ENCODE measurements at regions not wholly inside any gene's neighbourhood (a gene's known extent, or its start where the extent isn't known, plus 50 kb on each side); places are given as distances from the start of the nearest gene placed in this dataset.

DNA sequence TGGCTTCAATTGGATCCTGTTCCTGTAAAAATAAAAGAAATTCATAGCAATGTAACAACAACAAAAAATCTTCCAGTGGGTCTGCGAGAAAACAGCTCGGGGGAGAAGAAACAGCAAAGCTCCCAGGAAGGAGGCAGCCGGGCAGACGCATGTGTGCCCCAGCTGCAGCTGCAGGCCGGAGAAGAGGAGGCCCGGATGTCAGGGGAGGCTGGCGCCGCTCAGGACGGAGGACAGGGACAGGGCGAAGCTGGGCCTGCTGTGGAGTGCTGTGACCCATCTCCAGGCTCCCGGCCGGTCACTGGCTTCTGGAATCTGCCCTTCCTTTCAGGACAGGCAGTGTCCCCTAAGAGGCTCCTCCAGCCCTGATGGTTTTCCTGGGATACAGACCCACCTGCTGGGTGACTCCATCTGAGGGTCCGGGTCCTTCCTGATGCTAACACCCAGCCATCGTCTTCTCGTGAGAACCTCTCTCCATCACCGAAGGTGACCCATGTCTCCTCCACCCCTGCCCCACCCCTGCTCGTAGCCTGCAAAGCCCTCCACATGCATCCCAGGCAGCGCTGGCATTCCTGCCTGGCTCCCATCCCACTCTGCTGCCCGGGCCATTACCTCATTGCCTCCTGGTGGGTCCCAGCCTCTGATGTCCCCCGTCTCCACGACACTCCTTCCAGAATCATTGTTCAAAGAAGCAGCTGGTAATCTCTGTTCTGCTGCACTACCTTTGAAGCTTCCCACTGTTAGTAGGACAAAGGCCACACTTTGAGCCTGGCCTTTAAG, 145.4 kb upstream of the TWIST2 start:
- Mint-ChIP-seq H3K27ac (no peak overlapping the region), H3K4me3 (no peak overlapping the region), H3K4me1 (no peaks in the 10 kb centered on the region), H3K36me3 (ENCODE audit: low read depth) (no peaks in the 10 kb centered on the region), H3K9me3 (no peaks in the 10 kb centered on the region), H3K27me3 (no peaks in the 10 kb centered on the region)
- POLR2A ChIA-PET = no interaction called here
- DNase-seq (no peak), ATAC-seq (ENCODE audit: low read depth) (no peak)
- intact Hi-C loops (cut with micrococcal nuclease) = no loop called here
- CTCF ChIA-PET = no interaction called here
- TF ChIP-seq, protein P1, sequence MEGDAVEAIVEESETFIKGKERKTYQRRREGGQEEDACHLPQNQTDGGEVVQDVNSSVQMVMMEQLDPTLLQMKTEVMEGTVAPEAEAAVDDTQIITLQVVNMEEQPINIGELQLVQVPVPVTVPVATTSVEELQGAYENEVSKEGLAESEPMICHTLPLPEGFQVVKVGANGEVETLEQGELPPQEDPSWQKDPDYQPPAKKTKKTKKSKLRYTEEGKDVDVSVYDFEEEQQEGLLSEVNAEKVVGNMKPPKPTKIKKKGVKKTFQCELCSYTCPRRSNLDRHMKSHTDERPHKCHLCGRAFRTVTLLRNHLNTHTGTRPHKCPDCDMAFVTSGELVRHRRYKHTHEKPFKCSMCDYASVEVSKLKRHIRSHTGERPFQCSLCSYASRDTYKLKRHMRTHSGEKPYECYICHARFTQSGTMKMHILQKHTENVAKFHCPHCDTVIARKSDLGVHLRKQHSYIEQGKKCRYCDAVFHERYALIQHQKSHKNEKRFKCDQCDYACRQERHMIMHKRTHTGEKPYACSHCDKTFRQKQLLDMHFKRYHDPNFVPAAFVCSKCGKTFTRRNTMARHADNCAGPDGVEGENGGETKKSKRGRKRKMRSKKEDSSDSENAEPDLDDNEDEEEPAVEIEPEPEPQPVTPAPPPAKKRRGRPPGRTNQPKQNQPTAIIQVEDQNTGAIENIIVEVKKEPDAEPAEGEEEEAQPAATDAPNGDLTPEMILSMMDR (IDR thresholded peaks at IDR 0.05) = no peak

DNA sequence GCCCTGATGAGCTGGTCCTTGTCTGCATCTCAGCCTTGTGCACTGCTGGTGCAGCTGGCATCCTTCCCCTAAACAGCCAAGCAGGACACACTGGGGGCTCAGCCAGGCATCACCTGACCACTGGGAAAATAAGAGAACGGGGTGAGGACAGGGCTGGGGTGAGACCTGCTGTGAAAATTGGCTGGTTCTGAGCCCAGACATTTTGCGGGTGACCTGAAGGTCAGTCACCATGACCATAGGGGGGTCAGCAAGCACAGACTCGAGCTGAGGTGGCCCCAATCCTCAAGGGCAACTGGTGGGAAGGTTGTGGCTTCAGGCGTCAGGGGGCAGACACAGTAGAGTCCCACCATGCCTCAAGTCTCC, 144.9 kb upstream of the TWIST2 start:
- DNase-seq (no peak), ATAC-seq (ENCODE audit: low read depth) (no peak)
- TF ChIP-seq, protein P1 (IDR thresholded peaks at IDR 0.05) = no peak
- Mint-ChIP-seq H3K4me3 (no peak overlapping the region), H3K27me3 (no peaks in the 10 kb centered on the region), H3K4me1 (no peaks in the 10 kb centered on the region), H3K27ac (no peak overlapping the region), H3K9me3 (no peaks in the 10 kb centered on the region), H3K36me3 (ENCODE audit: low read depth) (no peaks in the 10 kb centered on the region)
- ChIA-PET POLR2A (no interaction called here), CTCF (no interaction called here)
- intact Hi-C loops (cut with micrococcal nuclease) = no loop called here

DNA sequence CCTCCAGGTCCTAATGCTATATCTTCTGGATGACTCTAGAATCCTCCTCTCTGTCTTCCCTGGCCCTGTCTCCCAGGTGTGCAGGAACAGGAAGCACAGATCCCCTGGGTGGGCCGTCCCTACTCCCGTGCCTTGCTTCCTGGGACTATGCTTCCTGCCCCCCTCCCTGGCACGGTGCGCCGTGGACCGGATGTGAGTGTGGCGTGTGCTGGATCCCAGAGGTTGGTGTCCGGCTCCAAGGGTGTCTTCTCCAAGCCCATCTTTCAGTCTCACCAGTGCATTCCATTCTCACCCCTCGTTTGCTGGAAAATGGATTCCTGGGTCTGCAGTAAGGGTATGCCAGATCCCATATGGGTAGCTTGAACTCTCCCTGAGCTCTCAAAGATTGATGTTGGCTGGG, 144.4 kb upstream of the TWIST2 start:
- H3K9me3 Mint-ChIP-seq = no peaks in the 10 kb centered on the region
- intact Hi-C loops (cut with micrococcal nuclease) = no loop called here
- no peaks in the 10 kb centered on the region for H3K27me3 Mint-ChIP-seq
- H3K36me3 Mint-ChIP-seq (ENCODE audit: low read depth) = no peaks in the 10 kb centered on the region
- ChIA-PET POLR2A (no interaction called here), CTCF (no interaction called here)
- no peak overlapping the region for H3K27ac Mint-ChIP-seq
- no peaks in the 10 kb centered on the region for H3K4me1 Mint-ChIP-seq
- H3K4me3 Mint-ChIP-seq = no peak overlapping the region
- ATAC-seq (ENCODE audit: low read depth) (no peak), DNase-seq (no peak)
- TF ChIP-seq, protein P1 (IDR thresholded peaks at IDR 0.05) = no peak

DNA sequence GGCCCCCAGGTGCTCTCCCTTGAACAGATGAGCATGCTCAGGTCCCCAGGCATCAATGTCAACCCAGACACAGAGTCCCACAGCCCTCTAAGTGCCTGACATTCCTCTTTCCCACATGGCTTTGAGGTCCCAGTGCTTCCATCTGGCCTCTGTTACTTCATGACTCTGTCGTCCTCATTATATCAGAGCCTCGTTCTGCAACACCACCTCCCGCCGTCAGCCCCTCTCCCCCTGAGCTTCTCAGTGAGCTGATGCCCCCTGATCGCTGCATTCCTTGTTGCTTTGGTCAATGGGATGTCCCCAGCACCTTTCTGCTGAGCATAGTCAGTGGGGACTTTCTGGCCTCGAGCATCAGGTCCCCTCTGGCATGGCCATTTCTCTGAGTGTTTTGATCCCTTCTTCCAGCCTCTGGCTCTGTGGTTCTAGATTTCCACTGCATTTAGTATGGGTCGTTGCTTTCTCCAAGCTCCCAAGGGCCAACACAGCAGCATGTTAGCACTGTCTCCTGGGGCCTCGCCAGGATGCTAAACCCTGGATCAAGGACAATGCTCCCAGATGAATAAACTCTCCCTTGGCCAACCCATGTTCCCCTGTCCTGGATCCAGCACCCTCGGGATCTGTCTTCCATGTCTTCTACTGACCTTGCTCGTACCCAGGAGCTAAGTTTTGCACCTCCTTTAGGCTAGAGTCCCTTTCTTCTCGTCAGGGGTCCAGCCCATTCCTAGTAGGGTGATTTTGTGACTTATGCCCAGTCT, 143.2 kb upstream of the TWIST2 start:
- H3K36me3 Mint-ChIP-seq (ENCODE audit: low read depth) = no peaks in the 10 kb centered on the region

DNA sequence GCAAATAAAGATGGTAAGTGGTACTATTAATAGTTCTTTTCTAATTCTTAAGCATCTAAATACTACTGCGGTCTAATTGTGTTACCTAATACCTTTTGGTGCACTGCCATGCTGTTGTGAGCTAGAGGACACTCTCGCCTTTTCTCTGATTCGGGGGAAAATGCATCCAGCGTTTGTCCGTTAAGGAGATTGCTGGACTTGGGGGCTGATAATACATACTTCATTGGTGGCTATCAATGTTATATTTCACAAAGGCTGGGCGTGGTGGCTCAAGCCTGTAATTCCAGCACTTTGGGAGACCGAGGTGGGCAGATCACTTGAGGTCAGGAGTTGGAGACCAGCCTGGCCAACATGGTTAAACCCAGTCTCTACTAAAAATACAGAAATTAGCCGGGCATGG, 141.7 kb upstream of the TWIST2 start:
- H3K4me1 Mint-ChIP-seq = no peaks in the 10 kb centered on the region
- no peak overlapping the region for H3K27ac Mint-ChIP-seq
- no peaks in the 10 kb centered on the region for H3K9me3 Mint-ChIP-seq
- CTCF ChIA-PET = no interaction called here
- DNase-seq = no peak
- ATAC-seq (ENCODE audit: low read depth) = no peak
- H3K36me3 Mint-ChIP-seq (ENCODE audit: low read depth) = no peaks in the 10 kb centered on the region
- H3K27me3 Mint-ChIP-seq = no peaks in the 10 kb centered on the region
- TF ChIP-seq, protein P1 (IDR thresholded peaks at IDR 0.05) = no peak
- POLR2A ChIA-PET = no interaction called here
- intact Hi-C loops (cut with micrococcal nuclease) = no loop called here
- no peak overlapping the region for H3K4me3 Mint-ChIP-seq

More for the DNA sequence above, 143.2 kb upstream of the TWIST2 start:
- H3K4me1 Mint-ChIP-seq = no peaks in the 10 kb centered on the region
- DNase-seq (no peak), ATAC-seq (ENCODE audit: low read depth) (no peak)
- no peaks in the 10 kb centered on the region for H3K27me3 Mint-ChIP-seq
- H3K4me3 Mint-ChIP-seq = no peak overlapping the region
- ChIA-PET CTCF (no interaction called here), POLR2A (no interaction called here)
- TF ChIP-seq, protein P1 (IDR thresholded peaks at IDR 0.05) = no peak
- intact Hi-C loops (cut with micrococcal nuclease) = no loop called here
- no peaks in the 10 kb centered on the region for H3K9me3 Mint-ChIP-seq
- no peak overlapping the region for H3K27ac Mint-ChIP-seq
